ENCODE measurements at regions not wholly inside any gene's neighbourhood (a gene's known extent, or its start where the extent isn't known, plus 50 kb on each side); places are given as distances from the start of the nearest gene placed in this dataset.
"Not testable (repeated sequence)": the region's sequence is repeated elsewhere in the genome, so short reads cannot be mapped to it uniquely, and the experiment has no call there.

GRCh38 chr1:203401199-203401877 lies 50.4 kb upstream of the FMOD start:
- DNase-seq (ENCODE audit: low spot score) (no peak), FAIRE-seq (no peak)

DNA sequence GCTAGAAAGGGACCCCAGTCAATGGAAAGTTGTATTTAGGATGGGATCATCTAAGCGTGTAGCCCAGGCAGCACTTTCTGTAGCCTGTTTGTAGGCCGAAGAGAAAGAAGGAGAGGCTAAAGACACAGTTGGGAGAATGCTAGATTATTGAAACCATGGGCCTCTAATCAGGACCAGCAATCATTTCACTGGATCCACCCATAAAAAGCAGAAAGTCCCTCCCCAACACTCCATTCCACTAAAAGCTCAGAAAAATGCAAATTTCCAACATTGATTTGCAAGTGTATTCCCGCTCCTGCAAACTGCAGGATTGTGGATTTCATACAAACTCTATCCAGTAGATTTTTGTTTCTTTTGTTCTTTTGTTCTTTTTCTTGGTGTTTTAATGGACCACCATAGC lies 51.2 kb upstream of the FMOD start:
- FAIRE-seq, result no peak
- no peak for DNase-seq (ENCODE audit: low spot score)

DNA sequence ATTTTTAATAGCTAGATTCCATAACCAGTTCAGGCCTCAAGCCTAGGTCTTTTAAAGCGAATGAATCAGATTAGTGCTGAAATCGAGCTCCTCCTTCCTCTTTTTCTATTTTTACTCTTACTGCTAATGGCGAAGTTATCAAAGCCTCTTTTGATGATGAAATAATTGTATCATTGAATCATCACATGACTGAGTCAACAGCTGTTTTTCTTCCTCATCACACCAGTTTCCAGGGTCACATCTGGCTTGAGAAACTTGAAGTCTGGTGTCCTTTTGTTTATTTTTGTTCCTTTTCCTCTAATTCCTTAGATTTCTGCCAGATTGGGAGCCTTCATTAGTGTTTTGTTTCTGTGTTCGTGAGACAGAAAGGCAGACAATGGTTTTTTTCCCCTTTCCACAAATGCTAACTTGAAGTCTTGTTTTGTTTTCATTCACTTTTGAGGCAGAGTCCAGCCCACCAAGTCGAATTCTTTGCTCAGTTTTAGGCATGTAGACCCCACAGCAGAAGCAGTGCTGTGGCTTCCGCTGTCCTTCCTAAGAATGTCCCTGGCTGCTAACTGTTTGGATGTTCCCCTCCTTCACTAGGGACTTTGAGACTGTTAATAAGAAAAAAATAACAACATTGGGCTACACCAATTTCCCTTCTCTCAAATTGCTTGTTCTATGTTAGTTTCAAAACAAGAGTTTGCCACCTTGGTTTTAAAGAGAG lies 51.9 kb upstream of the FMOD start:
- DNase-seq (ENCODE audit: low spot score), result no peak
- no peak for FAIRE-seq

GRCh38 chr1:203403586-203403985 lies 52.7 kb upstream of the FMOD start:
- FAIRE-seq, result no peak

GRCh38 chr1:203404546-203404945 lies 53.6 kb upstream of the FMOD start:
- no peak for FAIRE-seq

More at GRCh38 chr1:203403586-203403985, 52.7 kb upstream of the FMOD start:
- DNase-seq (ENCODE audit: low spot score), result no peak

GRCh38 chr1:203405703-203406438 lies 54.9 kb upstream of the FMOD start:
- DNase-seq (ENCODE audit: low spot score) (no peak), FAIRE-seq (no peak)

More at GRCh38 chr1:203404546-203404945, 53.6 kb upstream of the FMOD start:
- no peak for DNase-seq (ENCODE audit: low spot score)

DNA sequence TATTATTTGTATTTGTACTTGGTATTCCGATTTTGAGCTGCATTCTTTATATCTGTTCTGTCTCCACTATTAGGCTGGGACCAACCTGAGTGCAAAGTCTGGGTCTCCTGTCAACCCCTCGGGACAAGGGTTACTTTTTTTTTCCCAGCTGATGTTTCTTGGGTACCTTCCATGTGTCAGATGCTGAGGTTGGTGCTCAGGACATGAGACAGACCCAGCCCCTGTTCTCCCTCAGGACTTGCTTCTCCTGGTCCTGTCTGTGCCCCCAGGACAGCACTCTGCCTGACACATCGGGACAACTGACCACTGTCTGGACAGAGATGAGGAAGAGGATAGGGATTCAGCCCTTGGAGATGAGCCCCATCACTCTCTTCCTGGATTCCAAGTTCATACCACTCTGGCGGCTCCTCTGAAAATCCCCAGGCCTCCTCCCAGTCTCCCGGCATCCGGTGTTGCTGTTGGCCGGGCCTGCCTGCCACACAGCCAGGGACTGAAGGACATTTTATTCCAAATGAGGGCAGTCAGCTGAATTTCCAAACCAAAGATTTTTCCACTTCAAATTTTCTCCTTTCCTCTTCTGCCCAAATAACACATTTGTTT lies 55.6 kb upstream of the FMOD start:
- FAIRE-seq (no peak), DNase-seq (ENCODE audit: low spot score) (no peak)

DNA sequence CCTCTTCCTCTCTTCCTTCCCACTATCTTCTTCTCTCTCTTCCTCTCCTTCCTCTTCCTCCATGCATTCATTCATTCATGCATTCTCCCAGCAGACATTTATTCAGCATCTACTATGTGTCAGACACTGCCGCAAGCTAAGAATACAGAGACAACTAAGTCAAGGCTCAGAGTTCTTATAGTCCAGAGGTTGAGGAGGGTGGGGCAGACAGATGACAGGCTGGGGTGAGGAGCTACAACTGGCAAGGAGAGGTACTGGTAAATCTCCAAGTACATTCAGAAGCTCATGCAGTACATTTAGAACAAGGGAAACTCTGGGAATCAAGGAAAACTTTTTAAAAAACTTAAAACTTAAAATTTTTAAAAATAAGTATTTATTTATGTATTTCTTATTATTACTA lies 56.4 kb upstream of the FMOD start:
- no peak for FAIRE-seq
- DNase-seq (ENCODE audit: low spot score), result no peak

DNA sequence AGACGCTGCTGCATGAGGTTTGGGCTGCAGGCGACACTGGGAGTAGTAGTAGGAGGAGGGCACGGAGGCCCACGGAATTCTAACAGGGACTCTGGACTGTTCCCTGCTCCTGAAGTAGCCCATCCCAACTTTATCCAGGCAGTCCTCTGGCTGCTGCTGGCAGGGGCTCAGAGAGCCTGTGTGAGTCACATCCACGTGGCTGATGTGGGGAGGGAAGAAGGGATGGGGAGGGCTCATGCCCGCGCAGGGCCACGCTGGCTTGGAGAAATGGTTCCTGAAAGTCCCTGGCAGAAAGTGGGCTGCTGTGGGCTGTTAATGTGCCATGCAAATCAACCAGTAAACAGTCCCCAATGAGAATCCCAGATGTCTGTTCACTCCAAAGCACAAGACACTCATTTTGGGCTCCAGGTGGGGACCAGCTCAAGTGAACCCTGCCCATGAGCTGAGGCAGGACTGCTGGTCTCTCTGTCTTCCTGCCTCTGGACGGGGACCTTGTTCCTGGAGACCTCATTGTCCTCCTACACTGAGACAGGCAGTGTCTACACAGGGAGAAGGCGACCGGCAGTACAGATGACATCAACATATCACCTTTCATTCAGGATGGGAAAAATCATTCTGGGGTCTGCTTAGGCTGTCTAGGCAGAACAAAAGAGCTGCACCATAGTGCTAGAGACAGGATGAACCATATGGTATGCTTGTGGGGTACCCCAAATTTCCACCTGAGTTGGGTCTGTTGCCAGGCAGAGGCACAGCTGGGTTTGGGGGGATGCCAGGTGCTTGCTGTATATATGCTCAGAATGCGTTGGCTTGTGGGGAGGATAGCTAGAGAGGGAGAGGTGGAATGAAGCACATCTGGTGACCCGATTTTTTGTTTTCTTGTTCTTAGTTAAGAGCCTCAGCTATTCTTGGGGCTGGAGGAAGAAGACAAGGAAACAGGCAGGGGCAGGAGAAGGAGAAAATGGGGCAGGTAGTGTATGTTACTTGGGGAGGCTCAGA lies 57.9 kb upstream of the FMOD start:
- DNase-seq (ENCODE audit: low spot score), result peak; percentile 86
- FAIRE-seq, result no peak

DNA sequence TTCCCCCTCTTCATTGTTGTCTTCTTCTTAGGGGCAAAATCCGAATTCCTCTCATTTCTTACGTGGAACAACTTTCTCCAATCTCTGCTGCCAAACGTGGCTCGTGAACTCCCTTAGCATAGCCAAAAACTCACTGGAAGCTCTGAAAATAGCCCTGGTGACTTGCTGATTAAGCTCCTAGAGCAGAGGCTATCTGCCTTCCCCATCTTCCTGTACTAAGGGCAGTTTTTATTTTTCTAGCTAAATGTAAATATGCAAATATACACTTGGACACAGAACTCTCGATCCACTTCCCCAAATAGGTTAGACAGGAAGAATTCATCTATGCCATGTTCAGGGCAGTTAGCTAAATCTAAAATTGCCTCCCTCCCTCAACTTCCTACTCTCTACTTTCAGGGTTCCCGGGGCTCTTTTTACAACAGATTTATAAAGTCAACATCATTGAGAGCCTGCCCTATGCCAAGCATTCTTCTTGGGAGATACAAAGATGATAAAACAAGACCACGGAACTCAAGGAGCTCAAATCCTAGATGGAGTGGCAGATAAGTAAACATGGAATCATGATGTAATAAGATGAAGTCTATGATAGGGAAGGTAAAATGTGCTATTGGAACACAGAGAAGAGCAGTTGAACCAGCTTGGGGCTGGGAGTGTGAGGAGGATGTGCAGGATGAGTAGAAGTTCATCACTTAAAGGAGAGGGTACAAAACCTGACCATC lies 59.4 kb upstream of the FMOD start:
- DNase-seq (ENCODE audit: low spot score) (no peak), FAIRE-seq (no peak)

GRCh38 chr1:203411431-203411830 lies 60.5 kb upstream of the FMOD start:
- FAIRE-seq; DNase-seq (ENCODE audit: low spot score): not testable (repeated sequence)

- no peak for DNase-seq (ENCODE audit: low spot score)
- FAIRE-seq, result no peak
Measured at GRCh38 chr1:203419558-203419957, 56.0 kb upstream of the PRELP start.

GRCh38 chr1:203420263-203420662 lies 55.3 kb upstream of the PRELP start:
- no peak for DNase-seq (ENCODE audit: low spot score)
- no peak for FAIRE-seq

DNA sequence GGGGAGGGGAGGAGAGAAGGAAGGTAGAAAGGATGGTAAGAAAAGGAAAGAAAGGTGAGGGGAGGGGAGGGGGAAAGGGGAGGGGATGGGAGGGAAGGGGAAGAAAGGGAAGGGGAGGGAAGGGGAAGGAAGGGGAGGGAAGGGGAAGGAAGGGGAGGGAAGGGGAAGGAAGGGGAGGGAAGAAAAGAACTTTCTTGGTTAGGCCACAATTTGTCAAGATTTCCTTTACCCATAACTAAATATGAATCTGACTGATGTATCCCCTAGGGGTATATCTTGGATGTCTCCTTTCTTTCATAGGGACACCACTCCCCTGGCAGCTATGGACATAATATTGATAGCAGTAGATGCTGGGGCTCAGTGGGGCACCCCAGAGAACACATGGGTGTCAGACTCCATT lies 54.4 kb upstream of the PRELP start:
- no peak for DNase-seq (ENCODE audit: low spot score)
- FAIRE-seq, result no peak

GRCh38 chr1:203422116-203422515 lies 53.5 kb upstream of the PRELP start:
- FAIRE-seq, result no peak

GRCh38 chr1:203422656-203423055 lies 53.0 kb upstream of the PRELP start:
- DNase-seq (ENCODE audit: low spot score) (peak; percentile 29), FAIRE-seq (no peak)

More at GRCh38 chr1:203422116-203422515, 53.5 kb upstream of the PRELP start:
- DNase-seq (ENCODE audit: low spot score), result no peak

GRCh38 chr1:203424285-203424684 lies 51.3 kb upstream of the PRELP start:
- FAIRE-seq (no peak), DNase-seq (ENCODE audit: low spot score) (no peak)

DNA sequence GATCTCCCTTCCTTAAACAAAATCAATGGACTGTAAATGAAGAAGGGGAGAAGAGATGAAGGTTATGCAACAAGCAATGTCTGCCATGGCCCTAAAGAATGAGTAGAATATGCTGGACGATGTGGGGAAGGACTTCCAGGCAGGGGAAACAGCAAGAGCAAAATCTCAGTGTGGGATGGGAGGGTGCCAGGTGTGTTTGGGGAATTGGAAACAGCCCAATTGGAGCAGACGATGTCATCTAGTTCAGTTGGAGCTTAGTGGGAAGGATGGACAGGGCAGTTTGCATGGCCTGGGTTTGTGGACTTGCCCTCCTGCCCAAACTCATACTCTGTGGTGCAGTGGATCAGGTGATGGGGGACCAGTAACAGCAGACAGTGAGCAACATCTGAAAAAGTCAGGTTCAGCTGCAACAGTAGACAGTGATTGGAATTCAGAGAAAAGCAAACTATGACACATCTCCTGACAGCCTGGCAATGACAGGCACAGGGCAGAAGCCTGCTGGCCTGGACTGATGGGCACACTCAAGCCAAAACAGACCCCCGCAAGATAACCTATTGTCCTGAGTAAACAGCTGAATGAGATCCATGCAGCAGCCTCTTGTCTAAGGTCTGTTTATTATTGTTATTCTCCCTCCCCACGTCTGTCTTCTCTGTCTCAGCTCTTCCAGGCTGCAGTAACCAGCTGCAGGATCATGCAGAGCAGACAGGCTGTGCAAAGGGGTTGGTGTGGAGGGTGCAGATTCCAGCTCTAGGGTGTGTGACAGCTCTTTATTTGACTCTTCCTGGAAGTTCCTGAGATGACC lies 50.5 kb upstream of the PRELP start:
- FAIRE-seq, result no peak
- no peak for DNase-seq (ENCODE audit: low spot score)

DNA sequence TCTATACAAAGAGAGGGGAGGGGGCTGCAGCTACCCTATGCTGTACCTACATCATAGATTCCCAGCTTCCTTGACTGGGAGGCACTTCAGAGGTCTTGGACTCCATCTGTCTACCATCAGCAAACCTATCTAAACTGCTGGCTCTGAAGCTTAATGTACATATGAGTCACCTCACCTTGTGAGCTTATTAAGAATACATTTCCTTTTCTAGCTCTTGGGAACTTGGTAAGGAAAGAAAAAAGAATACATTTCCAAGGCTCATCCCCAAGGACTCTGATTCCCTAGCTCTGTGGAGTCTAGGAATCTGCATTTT lies 50.0 kb upstream of the PRELP start:
- no peak for DNase-seq (ENCODE audit: low spot score)
- FAIRE-seq, result no peak

Data from urothelium cell line (cell line).